Immature natural killer cell (primary cell): ENCODE measurements at regions not wholly inside any gene's neighbourhood (a gene's known extent, or its start where the extent isn't known, plus 50 kb on each side); places are given as distances from the start of the nearest gene placed in this dataset.
"Not testable (repeated sequence)": the region's sequence is repeated elsewhere in the genome, so short reads cannot be mapped to it uniquely, and the experiment has no call there.

Source experiments
- DNase-seq, 3 donors: peaks; one replicate each; pipeline ENCODE4 v3.0.0; 2022; ENCODE audit warnings: mixed read lengths in 1 of 3
- H3K27ac Mint-ChIP-seq, 6 donors: one replicate each; pipeline ENCODE4 v1.8.0; 2020; ENCODE audit warnings: mixed read lengths in 6 of 6, mild to moderate bottlenecking in 5 of 6, inconsistent platforms in 4 of 6, moderate library complexity in 3 of 6
- H3K27me3 Mint-ChIP-seq, 3 donors: one replicate each; pipeline ENCODE4 v1.8.0; 2020 to 2021; ENCODE audit warnings: low read depth in 3 of 3, mild to moderate bottlenecking in 3 of 3, mixed read lengths in 3 of 3, moderate library complexity in 3 of 3, inconsistent platforms in 1 of 3
- H3K36me3 Mint-ChIP-seq, 3 donors: one replicate each; pipeline ENCODE4 v1.8.0; 2020; ENCODE audit warnings: mixed read lengths in 3 of 3, inconsistent platforms in 2 of 3, mild to moderate bottlenecking in 2 of 3
- H3K4me1 Mint-ChIP-seq, 2 donors: one replicate each; pipeline ENCODE4 v1.8.0; 2020; ENCODE audit warnings: inconsistent platforms in 2 of 2, mild to moderate bottlenecking in 2 of 2, mixed read lengths in 2 of 2, moderate library complexity in 1 of 2
- H3K4me3 Mint-ChIP-seq, 5 donors: one replicate each; pipeline ENCODE4 v1.8.0; 2020; ENCODE audit warnings: mild to moderate bottlenecking in 5 of 5, mixed read lengths in 5 of 5, inconsistent platforms in 3 of 5, moderate library complexity in 3 of 5
- H3K9me3 Mint-ChIP-seq, 6 donors: one replicate each; pipeline ENCODE4 v1.8.0; 2020; ENCODE audit warnings: mild to moderate bottlenecking in 6 of 6, mixed read lengths in 6 of 6, inconsistent platforms in 4 of 6, moderate library complexity in 3 of 6

GRCh38 chr11:106305458-106305857, 228.0 kb downstream of the AASDHPPT start:
- no peak for DNase-seq
- H3K9me3 Mint-ChIP-seq, result peaks cover 10 to 39% (median 22%) of the 10 kb centered on the region in 6 donors

GRCh38 chr11:106306942-106307341, 229.5 kb downstream of the AASDHPPT start:
- no peak overlapping the region for H3K4me3 Mint-ChIP-seq
- H3K9me3 Mint-ChIP-seq, result peaks cover 10 to 42% (median 24%) of the 10 kb centered on the region in 6 donors
- H3K36me3 Mint-ChIP-seq, result peaks cover 0 to 3% (median 0%) of the 10 kb centered on the region in 3 donors
- no peaks in the 10 kb centered on the region for H3K27me3 Mint-ChIP-seq
- no peak overlapping the region for H3K27ac Mint-ChIP-seq
- DNase-seq, result no peak
- H3K4me1 Mint-ChIP-seq, result no peaks in the 10 kb centered on the region

More at GRCh38 chr11:106305458-106305857, 228.0 kb downstream of the AASDHPPT start:
- Mint-ChIP-seq H3K36me3 (peaks cover 0 to 3% (median 0%) of the 10 kb centered on the region in 3 donors), H3K27me3 (no peaks in the 10 kb centered on the region), H3K4me3 (no peak overlapping the region), H3K4me1 (no peaks in the 10 kb centered on the region), H3K27ac (no peak overlapping the region)

GRCh38 chr11:106309070-106309684, 231.7 kb downstream of the AASDHPPT start:
- no peak overlapping the region for H3K27ac Mint-ChIP-seq
- no peak for DNase-seq
- H3K36me3 Mint-ChIP-seq, result peaks cover 0 to 3% (median 0%) of the 10 kb centered on the region in 3 donors
- H3K4me1 Mint-ChIP-seq, result no peaks in the 10 kb centered on the region
- H3K27me3 Mint-ChIP-seq, result no peaks in the 10 kb centered on the region
- H3K4me3 Mint-ChIP-seq, result no peak overlapping the region
- H3K9me3 Mint-ChIP-seq, result peaks cover 8 to 29% (median 13%) of the 10 kb centered on the region in 6 donors

- Mint-ChIP-seq H3K27me3 (no peaks in the 10 kb centered on the region), H3K27ac (no peak overlapping the region), H3K36me3 (no peaks in the 10 kb centered on the region), H3K9me3 (peaks cover 0 to 31% (median 8%) of the 10 kb centered on the region in 6 donors), H3K4me3 (no peak overlapping the region), H3K4me1 (no peaks in the 10 kb centered on the region)
- no peak for DNase-seq
These were observed 234.2 kb downstream of the AASDHPPT start for GRCh38 chr11:106311531-106312230.

GRCh38 chr11:106317208-106317773, 239.8 kb downstream of the AASDHPPT start:
- not testable (repeated sequence) for H3K27me3 Mint-ChIP-seq, H3K4me3 Mint-ChIP-seq, DNase-seq, H3K27ac Mint-ChIP-seq, H3K36me3 Mint-ChIP-seq, H3K4me1 Mint-ChIP-seq
- peaks cover 0 to 20% (median 3%) of the 10 kb centered on the region in 6 donors for H3K9me3 Mint-ChIP-seq

GRCh38 chr11:106321601-106322000, 244.1 kb downstream of the AASDHPPT start:
- no peaks in the 10 kb centered on the region for H3K27me3 Mint-ChIP-seq

GRCh38 chr11:106322106-106322505, 244.6 kb downstream of the AASDHPPT start:
- H3K27ac Mint-ChIP-seq, result no peak overlapping the region
- no peak overlapping the region for H3K4me3 Mint-ChIP-seq
- no peaks in the 10 kb centered on the region for H3K36me3 Mint-ChIP-seq
- DNase-seq, result no peak
- peaks cover 0 to 33% (median 5%) of the 10 kb centered on the region in 6 donors for H3K9me3 Mint-ChIP-seq
- no peaks in the 10 kb centered on the region for H3K27me3 Mint-ChIP-seq
- H3K4me1 Mint-ChIP-seq, result no peaks in the 10 kb centered on the region

More at GRCh38 chr11:106321601-106322000, 244.1 kb downstream of the AASDHPPT start:
- H3K27ac Mint-ChIP-seq, result no peak overlapping the region
- no peaks in the 10 kb centered on the region for H3K4me1 Mint-ChIP-seq
- no peak overlapping the region for H3K4me3 Mint-ChIP-seq
- no peak for DNase-seq
- no peaks in the 10 kb centered on the region for H3K36me3 Mint-ChIP-seq
- H3K9me3 Mint-ChIP-seq, result peaks cover 2 to 32% (median 5%) of the 10 kb centered on the region in 6 donors

GRCh38 chr11:106326087-106326486, 248.6 kb downstream of the AASDHPPT start:
- DNase-seq, result no peak

GRCh38 chr11:106327134-106327533, 249.7 kb downstream of the AASDHPPT start:
- Mint-ChIP-seq H3K27ac (no peak overlapping the region), H3K27me3 (peaks cover 0 to 2% (median 0%) of the 10 kb centered on the region in 3 donors), H3K36me3 (no peaks in the 10 kb centered on the region), H3K9me3 (peaks cover 3 to 34% (median 8%) of the 10 kb centered on the region in 6 donors), H3K4me3 (no peak overlapping the region), H3K4me1 (no peaks in the 10 kb centered on the region)
- DNase-seq, result no peak

More at GRCh38 chr11:106326087-106326486, 248.6 kb downstream of the AASDHPPT start:
- H3K4me1 Mint-ChIP-seq, result no peaks in the 10 kb centered on the region
- H3K27ac Mint-ChIP-seq, result no peak overlapping the region
- H3K36me3 Mint-ChIP-seq, result no peaks in the 10 kb centered on the region
- no peak overlapping the region for H3K4me3 Mint-ChIP-seq
- no peaks in the 10 kb centered on the region for H3K27me3 Mint-ChIP-seq
- H3K9me3 Mint-ChIP-seq, result peaks cover 3 to 41% (median 8%) of the 10 kb centered on the region in 6 donors

- H3K27me3 Mint-ChIP-seq, result peaks cover 0 to 2% (median 0%) of the 10 kb centered on the region in 3 donors
- H3K4me3 Mint-ChIP-seq, result no peak overlapping the region
- no peak for DNase-seq
- no peaks in the 10 kb centered on the region for H3K4me1 Mint-ChIP-seq
- peaks cover 3 to 32% (median 8%) of the 10 kb centered on the region in 6 donors for H3K9me3 Mint-ChIP-seq
- no peak overlapping the region for H3K27ac Mint-ChIP-seq
- H3K36me3 Mint-ChIP-seq, result no peaks in the 10 kb centered on the region
These were observed 250.2 kb downstream of the AASDHPPT start for GRCh38 chr11:106327637-106328036.

- H3K9me3 Mint-ChIP-seq, result peaks cover 3 to 21% (median 11%) of the 10 kb centered on the region in 6 donors
- no peak overlapping the region for H3K4me3 Mint-ChIP-seq
- no peaks in the 10 kb centered on the region for H3K36me3 Mint-ChIP-seq
- peaks cover 0 to 2% (median 0%) of the 10 kb centered on the region in 3 donors for H3K27me3 Mint-ChIP-seq
- H3K4me1 Mint-ChIP-seq, result no peaks in the 10 kb centered on the region
- no peak for DNase-seq
- no peak overlapping the region for H3K27ac Mint-ChIP-seq
These were observed 252.0 kb downstream of the AASDHPPT start for GRCh38 chr11:106329273-106330018.

- no peak for DNase-seq
- Mint-ChIP-seq H3K27ac (no peak overlapping the region), H3K4me1 (no peaks in the 10 kb centered on the region), H3K36me3 (no peaks in the 10 kb centered on the region), H3K9me3 (peaks cover 0 to 14% (median 11%) of the 10 kb centered on the region in 6 donors), H3K27me3 (peaks cover 0 to 2% (median 0%) of the 10 kb centered on the region in 3 donors), H3K4me3 (no peak overlapping the region)
These were observed 253.7 kb downstream of the AASDHPPT start for GRCh38 chr11:106331176-106331575.

- Mint-ChIP-seq H3K27ac (no peak overlapping the region), H3K36me3 (no peaks in the 10 kb centered on the region), H3K9me3 (peaks cover 0 to 12% (median 7%) of the 10 kb centered on the region in 6 donors), H3K4me3 (no peak overlapping the region), H3K4me1 (no peaks in the 10 kb centered on the region), H3K27me3 (peaks cover 0 to 2% (median 0%) of the 10 kb centered on the region in 3 donors)
- no peak for DNase-seq
These were observed 256.2 kb downstream of the AASDHPPT start for GRCh38 chr11:106333678-106334077.
